ENCODE measurements at regions not wholly inside any gene's neighbourhood (a gene's known extent, or its start where the extent isn't known, plus 50 kb on each side); places are given as distances from the start of the nearest gene placed in this dataset.

GRCh38 chr15:95292785-95293450, 1037.6 kb upstream of the NR2F2 start:
- no peak for TF ChIP-seq TCF4 (CRISPR knock-in tag; IDR thresholded peaks at IDR 0.05; ENCODE audit: borderline replicate concordance)
- TF ChIP-seq TSHZ2 (CRISPR knock-in tag; IDR thresholded peaks at IDR 0.05) = no peak
- TF ChIP-seq POU6F1 (CRISPR knock-in tag; IDR thresholded peaks at IDR 0.05; ENCODE audit: borderline replicate concordance, low read depth) = no peak
- no peak for TF ChIP-seq BACH2 (CRISPR knock-in tag; IDR thresholded peaks at IDR 0.05; ENCODE audit: borderline replicate concordance)
- no peak for TF ChIP-seq ZC3H10 (CRISPR knock-in tag; IDR thresholded peaks at IDR 0.05)
- no peak for TF ChIP-seq ZFP30 (CRISPR knock-in tag; IDR thresholded peaks at IDR 0.05)
- TF ChIP-seq OSR1 (CRISPR knock-in tag; IDR thresholded peaks at IDR 0.05) = no peak
- TF ChIP-seq PPARA (CRISPR knock-in tag; IDR thresholded peaks at IDR 0.05; ENCODE audit: borderline replicate concordance) = no peak
- no peak for TF ChIP-seq SNAI2 (CRISPR knock-in tag; IDR thresholded peaks at IDR 0.05)
- no peak for TF ChIP-seq CREB5 (CRISPR knock-in tag; IDR thresholded peaks at IDR 0.05; ENCODE audit: low read depth)
- no peak for TF ChIP-seq CSDC2 (CRISPR knock-in tag; IDR thresholded peaks at IDR 0.05)
- no peak for TF ChIP-seq PATZ1 (CRISPR knock-in tag; IDR thresholded peaks at IDR 0.05; ENCODE audit: borderline replicate concordance)
- TF ChIP-seq ZNF8 (CRISPR knock-in tag; IDR thresholded peaks at IDR 0.05) = no peak
- no peak for TF ChIP-seq ARNTL (CRISPR knock-in tag; IDR thresholded peaks at IDR 0.05; ENCODE audit: borderline replicate concordance, low read depth)
- no peak for TF ChIP-seq ESRRG (CRISPR knock-in tag; IDR thresholded peaks at IDR 0.05)
- no peak for TF ChIP-seq ZFP3 (CRISPR knock-in tag; IDR thresholded peaks at IDR 0.05)
- no peak for TF ChIP-seq ZNF565 (CRISPR knock-in tag; conservative IDR thresholded peaks at IDR 0.05; ENCODE audit: low read depth)
- TF ChIP-seq RARB (CRISPR knock-in tag; IDR thresholded peaks at IDR 0.05) = no peak
- TF ChIP-seq ZNF70 (CRISPR knock-in tag; IDR thresholded peaks at IDR 0.05) = no peak
- ATAC-seq = no peak

DNA sequence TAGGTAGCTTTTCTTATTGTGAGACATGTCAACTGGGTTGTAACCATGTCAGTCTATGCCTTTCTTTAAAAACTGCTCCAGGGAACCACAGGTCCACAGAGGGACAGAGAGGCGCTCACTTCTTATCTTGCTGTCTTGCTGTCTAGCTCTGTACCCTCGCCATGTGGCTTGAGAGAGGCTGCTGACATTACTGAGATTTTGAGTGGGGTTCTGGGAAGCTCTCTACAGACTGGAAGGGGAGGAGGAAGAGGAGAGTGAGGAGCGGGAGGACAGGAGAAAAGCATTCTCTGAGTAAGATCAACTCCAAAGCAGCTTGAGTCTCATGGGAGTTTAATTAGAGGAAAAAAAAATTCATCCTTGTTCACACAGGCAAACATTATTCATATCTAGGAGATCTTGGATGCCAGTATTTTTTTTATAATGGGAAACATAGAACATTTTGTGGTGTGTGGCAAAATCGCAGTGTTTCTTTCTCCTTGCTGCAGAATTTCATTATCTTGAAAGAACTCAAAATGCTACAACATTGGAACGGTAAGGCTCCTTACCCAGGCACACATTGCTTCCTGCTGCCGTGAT, 1037.0 kb upstream of the NR2F2 start:
- no peak for ATAC-seq
- TF ChIP-seq ZC3H10 (CRISPR knock-in tag; IDR thresholded peaks at IDR 0.05) = no peak
- TF ChIP-seq CREB5 (CRISPR knock-in tag; IDR thresholded peaks at IDR 0.05; ENCODE audit: low read depth) = no peak
- no peak for TF ChIP-seq ISL1 (CRISPR knock-in tag; IDR thresholded peaks at IDR 0.05)
- no peak for TF ChIP-seq RARB (CRISPR knock-in tag; IDR thresholded peaks at IDR 0.05)
- no peak for TF ChIP-seq CSDC2 (CRISPR knock-in tag; IDR thresholded peaks at IDR 0.05)
- TF ChIP-seq SNAI2 (CRISPR knock-in tag; IDR thresholded peaks at IDR 0.05) = no peak
- no peak for TF ChIP-seq BACH2 (CRISPR knock-in tag; IDR thresholded peaks at IDR 0.05; ENCODE audit: borderline replicate concordance)
- TF ChIP-seq GLIS3 (CRISPR knock-in tag; IDR thresholded peaks at IDR 0.05) = no peak
- TF ChIP-seq TSHZ2 (CRISPR knock-in tag; IDR thresholded peaks at IDR 0.05) = no peak
- TF ChIP-seq, protein P1, sequence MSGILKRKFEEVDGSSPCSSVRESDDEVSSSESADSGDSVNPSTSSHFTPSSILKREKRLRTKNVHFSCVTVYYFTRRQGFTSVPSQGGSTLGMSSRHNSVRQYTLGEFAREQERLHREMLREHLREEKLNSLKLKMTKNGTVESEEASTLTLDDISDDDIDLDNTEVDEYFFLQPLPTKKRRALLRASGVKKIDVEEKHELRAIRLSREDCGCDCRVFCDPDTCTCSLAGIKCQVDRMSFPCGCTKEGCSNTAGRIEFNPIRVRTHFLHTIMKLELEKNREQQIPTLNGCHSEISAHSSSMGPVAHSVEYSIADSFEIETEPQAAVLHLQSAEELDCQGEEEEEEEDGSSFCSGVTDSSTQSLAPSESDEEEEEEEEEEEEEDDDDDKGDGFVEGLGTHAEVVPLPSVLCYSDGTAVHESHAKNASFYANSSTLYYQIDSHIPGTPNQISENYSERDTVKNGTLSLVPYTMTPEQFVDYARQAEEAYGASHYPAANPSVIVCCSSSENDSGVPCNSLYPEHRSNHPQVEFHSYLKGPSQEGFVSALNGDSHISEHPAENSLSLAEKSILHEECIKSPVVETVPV (CRISPR knock-in tag; IDR thresholded peaks at IDR 0.05) = no peak
- no peak for TF ChIP-seq TCF4 (CRISPR knock-in tag; IDR thresholded peaks at IDR 0.05; ENCODE audit: borderline replicate concordance)
- no peak for TF ChIP-seq PATZ1 (CRISPR knock-in tag; IDR thresholded peaks at IDR 0.05; ENCODE audit: borderline replicate concordance)
- no peak for TF ChIP-seq ZFP30 (CRISPR knock-in tag; IDR thresholded peaks at IDR 0.05)
- TF ChIP-seq OSR1 (CRISPR knock-in tag; IDR thresholded peaks at IDR 0.05) = no peak
- no peak for TF ChIP-seq ARNTL (CRISPR knock-in tag; IDR thresholded peaks at IDR 0.05; ENCODE audit: borderline replicate concordance, low read depth)
- no peak for TF ChIP-seq ESRRG (CRISPR knock-in tag; IDR thresholded peaks at IDR 0.05)
- no peak for TF ChIP-seq ZFP3 (CRISPR knock-in tag; IDR thresholded peaks at IDR 0.05)

All from SK-N-SH treated with all-trans-retinoic acid at 6 μM for 48 hours (cell line).